A549 (cell line): ENCODE measurements at regions not wholly inside any gene's neighbourhood (a gene's known extent, or its start where the extent isn't known, plus 50 kb on each side); places are given as distances from the start of the nearest gene placed in this dataset.

Experiments used
- EHMT2 ChIP-seq: fragments of 200-600 bp; sonication (generic); IDR thresholded peaks from 2 replicates; pipeline ENCODE4 v1.6.1; 2016; ENCODE audit warnings: antibody characterized with exemption, low read depth, mild to moderate bottlenecking, moderate library complexity
- TF ChIP-seq, protein P1 (sequence below): fragments of >200 bp; sonication (Bioruptor Twin); formaldehyde crosslinking; IDR thresholded peaks from 3 replicates; pipeline ENCODE4 v1.5.1; 2016

- TF ChIP-seq, protein P1, sequence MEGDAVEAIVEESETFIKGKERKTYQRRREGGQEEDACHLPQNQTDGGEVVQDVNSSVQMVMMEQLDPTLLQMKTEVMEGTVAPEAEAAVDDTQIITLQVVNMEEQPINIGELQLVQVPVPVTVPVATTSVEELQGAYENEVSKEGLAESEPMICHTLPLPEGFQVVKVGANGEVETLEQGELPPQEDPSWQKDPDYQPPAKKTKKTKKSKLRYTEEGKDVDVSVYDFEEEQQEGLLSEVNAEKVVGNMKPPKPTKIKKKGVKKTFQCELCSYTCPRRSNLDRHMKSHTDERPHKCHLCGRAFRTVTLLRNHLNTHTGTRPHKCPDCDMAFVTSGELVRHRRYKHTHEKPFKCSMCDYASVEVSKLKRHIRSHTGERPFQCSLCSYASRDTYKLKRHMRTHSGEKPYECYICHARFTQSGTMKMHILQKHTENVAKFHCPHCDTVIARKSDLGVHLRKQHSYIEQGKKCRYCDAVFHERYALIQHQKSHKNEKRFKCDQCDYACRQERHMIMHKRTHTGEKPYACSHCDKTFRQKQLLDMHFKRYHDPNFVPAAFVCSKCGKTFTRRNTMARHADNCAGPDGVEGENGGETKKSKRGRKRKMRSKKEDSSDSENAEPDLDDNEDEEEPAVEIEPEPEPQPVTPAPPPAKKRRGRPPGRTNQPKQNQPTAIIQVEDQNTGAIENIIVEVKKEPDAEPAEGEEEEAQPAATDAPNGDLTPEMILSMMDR: no peak
- TF ChIP-seq EHMT2: no peak
Measured at GRCh38 chr6:139600919-139601475, 226.5 kb upstream of the CITED2 start.
